GM23338 (cell line): ENCODE measurements at regions not wholly inside any gene's neighbourhood (a gene's known extent, or its start where the extent isn't known, plus 50 kb on each side); places are given as distances from the start of the nearest gene placed in this dataset.

Experiments used
- ATAC-seq: fragments of 200-7000 bp; cut with Tn5 transposase; 3 replicates; pipeline ENCODE4 v1.9.1; 2020
- DNase-seq: peaks from one replicate; pipeline ENCODE4 v3.0.0-alpha.2; 2015; ENCODE audit warnings: low spot score
- H2AFZ ChIP-seq: fragments of 200-600 bp; sonication (generic); 2 replicates; pipeline ENCODE4 v1.8.0; 2016; ENCODE audit warnings: antibody characterized with exemption, mild to moderate bottlenecking, moderate library complexity
- H3F3A ChIP-seq: fragments of 200-600 bp; sonication (generic); replicated peaks from 2 replicates; pipeline ENCODE4 v1.8.0; 2017; ENCODE audit warnings: antibody characterized with exemption, mixed run types, low read depth
- H3K27ac ChIP-seq: fragments of 200-600 bp; sonication (generic); 2 replicates; pipeline ENCODE4 v1.6.1; 2016; ENCODE audit warnings: low read depth
- H3K27me3 ChIP-seq: fragments of 200-600 bp; sonication (generic); 2 replicates; pipeline ENCODE4 v1.8.0; 2016; ENCODE audit warnings: mild to moderate bottlenecking, mixed run types, moderate library complexity; ENCODE audit not compliant: insufficient read depth
- H3K36me3 ChIP-seq: fragments of 200-600 bp; sonication (generic); 2 replicates; pipeline ENCODE4 v1.8.0; 2016; ENCODE audit warnings: mild to moderate bottlenecking; ENCODE audit not compliant: insufficient read depth
- H3K4me1 ChIP-seq: fragments of 200-600 bp; sonication (generic); 2 replicates; pipeline ENCODE4 v1.8.0; 2016; ENCODE audit warnings: mild to moderate bottlenecking, moderate library complexity; ENCODE audit not compliant: insufficient read depth
- H3K4me2 ChIP-seq: fragments of 200-600 bp; sonication (generic); 2 replicates; pipeline ENCODE4 v1.7.1; 2017; ENCODE audit warnings: mixed run types
- H3K4me3 ChIP-seq: fragments of 200-600 bp; sonication (generic); 2 replicates; pipeline ENCODE4 v1.6.1; 2016; ENCODE audit warnings: mixed run types
- H3K79me2 ChIP-seq: fragments of 200-600 bp; sonication (generic); replicated peaks from 2 replicates; pipeline ENCODE4 v1.8.0; 2017; ENCODE audit warnings: mild to moderate bottlenecking; ENCODE audit not compliant: insufficient read depth
- H3K9me2 ChIP-seq: fragments of 200-600 bp; sonication (generic); 2 replicates; pipeline ENCODE4 v1.8.0; 2017; ENCODE audit not compliant: insufficient read depth
- H4K20me1 ChIP-seq: fragments of 200-600 bp; sonication (generic); replicated peaks from 2 replicates; pipeline ENCODE4 v1.8.0; 2017; ENCODE audit warnings: mild to moderate bottlenecking; ENCODE audit not compliant: insufficient read depth
- H3K27ac Mint-ChIP-seq: 2 replicates; pipeline ENCODE4 v1.8.0; 2020; ENCODE audit warnings: inconsistent platforms, mild to moderate bottlenecking, moderate library complexity, mixed read lengths
- H3K27me3 Mint-ChIP-seq: 3 replicates; pipeline ENCODE4 v1.8.0; 2022; ENCODE audit warnings: low read depth, mild to moderate bottlenecking, moderate library complexity, mixed read lengths, inconsistent platforms; ENCODE audit not compliant: insufficient read depth, poor library complexity
- H3K36me3 Mint-ChIP-seq: 3 replicates; pipeline ENCODE4 v1.8.0; 2021; ENCODE audit warnings: low read depth, mild to moderate bottlenecking, inconsistent platforms, moderate library complexity, mixed read lengths
- H3K4me1 Mint-ChIP-seq: 3 replicates; pipeline ENCODE4 v1.8.0; 2020; ENCODE audit warnings: mild to moderate bottlenecking, inconsistent platforms, mixed read lengths
- H3K4me3 Mint-ChIP-seq: 3 replicates; pipeline ENCODE4 v1.8.0; 2021; ENCODE audit warnings: moderate library complexity, mild to moderate bottlenecking, inconsistent platforms, mixed read lengths
- H3K9me3 Mint-ChIP-seq: 3 replicates; pipeline ENCODE4 v1.8.0; 2020; ENCODE audit warnings: moderate library complexity, mild to moderate bottlenecking, inconsistent platforms, mixed read lengths
- ETS1 ChIP-seq: IDR thresholded peaks from 2 replicates; pipeline ENCODE4 v1.6.1; 2016; ENCODE audit warnings: antibody characterized with exemption
- JUNB ChIP-seq: IDR thresholded peaks from one replicate; pipeline ENCODE4 v1.6.1; 2016; ENCODE audit warnings: antibody characterized with exemption; ENCODE audit not compliant: unreplicated experiment
- REST ChIP-seq: IDR thresholded peaks from one replicate; pipeline ENCODE4 v1.6.1; 2018; ENCODE audit warnings: antibody characterized with exemption; ENCODE audit not compliant: unreplicated experiment

GRCh38 chr7:25893436-25893835 lies 258.6 kb upstream of the NFE2L3 start:
- no peaks in the 10 kb centered on the region for H3K27me3 ChIP-seq
- H3K79me2 ChIP-seq, result no peaks in the 10 kb centered on the region
- no peak overlapping the region for H3K4me2 ChIP-seq
- ATAC-seq, result no peak
- H4K20me1 ChIP-seq, result no peaks in the 10 kb centered on the region
- no peak for DNase-seq
- Mint-ChIP-seq H3K9me3 (no peaks in the 10 kb centered on the region), H3K27me3 (peaks cover 19% of the 10 kb centered on the region), H3K27ac (no peak overlapping the region; the same call in 1 of the 2 replicates), H3K4me3 (no peak overlapping the region), H3K36me3 (no peaks in the 10 kb centered on the region), H3K4me1 (peaks cover 30% of the 10 kb centered on the region)
- H3K27ac ChIP-seq, result no peak overlapping the region
- H2AFZ ChIP-seq, result no peak overlapping the region
- H3K36me3 ChIP-seq, result no peaks in the 10 kb centered on the region
- H3K9me2 ChIP-seq, result no peaks in the 10 kb centered on the region
- H3F3A ChIP-seq, result 0 out of 2 replicates have a peak, but pooled peaks cover 4% of the 10 kb centered on the region
- no peak overlapping the region for H3K4me3 ChIP-seq
- peaks cover 7% of the 10 kb centered on the region for H3K4me1 ChIP-seq
- no peak for TF ChIP-seq JUNB

GRCh38 chr7:25894002-25894901 lies 257.7 kb upstream of the NFE2L3 start:
- H3K9me3 Mint-ChIP-seq, result no peaks in the 10 kb centered on the region
- no peaks in the 10 kb centered on the region for H3K36me3 Mint-ChIP-seq
- Histone ChIP-seq H3K4me2 (peak overlapping the region; percentile 84), H3K4me1 (peaks cover 7% of the 10 kb centered on the region), H4K20me1 (no peaks in the 10 kb centered on the region), H2AFZ (peak overlapping the region; percentile 90), H3F3A (0 out of 2 replicates have a peak, but pooled peaks cover 4% of the 10 kb centered on the region), H3K4me3 (no peak overlapping the region), H3K79me2 (no peaks in the 10 kb centered on the region), H3K27ac (no peak overlapping the region), H3K36me3 (no peaks in the 10 kb centered on the region), H3K9me2 (no peaks in the 10 kb centered on the region), H3K27me3 (no peaks in the 10 kb centered on the region)
- peak overlapping the region; percentile 82; the same call in 2 of the 3 replicates for H3K4me3 Mint-ChIP-seq
- H3K4me1 Mint-ChIP-seq, result peaks cover 30% of the 10 kb centered on the region
- no peak overlapping the region for H3K27ac Mint-ChIP-seq
- ATAC-seq (peak; percentile 83), DNase-seq (peak; percentile 75)
- H3K27me3 Mint-ChIP-seq, result peaks cover 19% of the 10 kb centered on the region
- TF ChIP-seq REST, result no peak
- peak; percentile 76 for TF ChIP-seq ETS1
